Germinal center (tissue), 1 donor: ENCODE measurements at regions not wholly inside any gene's neighbourhood (a gene's known extent, or its start where the extent isn't known, plus 50 kb on each side); places are given as distances from the start of the nearest gene placed in this dataset.

Experiments used
- DNase-seq: peaks from one replicate; pipeline ENCODE4 v3.0.0; 2012; ENCODE audit warnings: mixed read lengths, low spot score

DNA sequence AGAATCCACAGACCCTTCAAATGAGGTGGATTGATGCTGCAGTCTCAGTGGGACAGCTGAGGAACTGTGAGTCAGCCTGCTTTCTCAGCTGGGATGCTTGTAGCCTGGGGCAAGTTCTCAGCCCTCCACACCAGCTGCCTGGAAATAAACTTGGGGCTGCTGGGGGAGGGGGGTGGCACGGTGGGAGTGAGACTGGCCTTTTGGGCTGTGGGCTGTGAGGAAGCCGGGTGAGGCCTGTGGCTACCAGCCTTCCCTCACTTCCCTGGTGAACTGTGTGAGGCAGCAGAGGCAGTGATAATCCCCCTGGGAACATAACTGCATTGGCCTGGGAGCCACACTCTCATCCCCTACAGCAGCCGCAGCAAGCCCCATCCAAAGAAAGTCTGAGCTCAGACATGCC lies 114.5 kb upstream of the GUCY1A1 start:
- DNase-seq, result no peak

GRCh38 chr4:155548173-155548572 lies 118.5 kb upstream of the GUCY1A1 start:
- no peak for DNase-seq

GRCh38 chr4:155546451-155546850 lies 120.2 kb upstream of the GUCY1A1 start:
- no peak for DNase-seq

GRCh38 chr4:155545456-155545855 lies 121.2 kb upstream of the GUCY1A1 start:
- DNase-seq, result no peak

DNA sequence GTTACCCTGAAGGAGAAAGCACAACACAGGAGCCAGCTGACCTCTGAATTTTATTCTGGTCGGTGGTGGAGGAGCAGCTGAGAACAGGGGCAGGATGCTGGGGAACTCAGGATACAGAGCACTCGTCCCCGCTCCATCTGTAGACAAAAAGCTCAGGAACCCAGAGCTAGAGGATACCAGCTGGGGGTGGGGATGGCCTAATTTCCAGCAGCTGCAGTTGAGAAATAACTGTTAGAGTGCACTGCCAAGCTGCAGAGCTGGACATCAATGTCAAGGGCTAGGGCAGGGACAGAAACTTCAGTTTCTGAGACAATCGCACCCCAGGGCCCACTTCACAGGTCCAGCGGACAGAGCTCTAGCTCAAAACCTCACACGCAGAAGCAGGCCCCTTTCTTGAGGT lies 122.1 kb upstream of the GUCY1A1 start:
- no peak for DNase-seq

- no peak for DNase-seq
Observed at GRCh38 chr4:155543126-155543765, 123.4 kb upstream of the GUCY1A1 start.

DNA sequence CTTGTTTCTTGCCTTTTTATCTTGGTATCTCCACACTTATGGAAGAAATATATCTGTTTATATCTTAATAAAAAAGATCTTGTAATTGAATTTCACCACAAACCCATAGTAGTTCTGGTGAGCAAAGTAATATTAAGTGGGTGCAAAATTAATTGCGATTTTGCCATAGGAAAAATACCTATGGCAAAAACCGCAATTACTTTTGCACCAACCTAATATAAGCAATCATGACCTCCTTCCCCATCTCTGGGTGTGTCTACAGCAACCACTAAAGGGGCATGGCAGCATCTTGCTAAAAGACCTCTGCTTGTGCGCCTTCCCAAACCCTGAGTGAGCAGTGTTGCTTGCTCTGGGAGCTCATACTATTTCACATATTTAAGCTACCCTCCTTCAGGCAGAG lies 124.2 kb upstream of the GUCY1A1 start:
- DNase-seq, result no peak

- no peak for DNase-seq
Observed at GRCh38 chr4:155541716-155542115, 124.9 kb upstream of the GUCY1A1 start.

DNA sequence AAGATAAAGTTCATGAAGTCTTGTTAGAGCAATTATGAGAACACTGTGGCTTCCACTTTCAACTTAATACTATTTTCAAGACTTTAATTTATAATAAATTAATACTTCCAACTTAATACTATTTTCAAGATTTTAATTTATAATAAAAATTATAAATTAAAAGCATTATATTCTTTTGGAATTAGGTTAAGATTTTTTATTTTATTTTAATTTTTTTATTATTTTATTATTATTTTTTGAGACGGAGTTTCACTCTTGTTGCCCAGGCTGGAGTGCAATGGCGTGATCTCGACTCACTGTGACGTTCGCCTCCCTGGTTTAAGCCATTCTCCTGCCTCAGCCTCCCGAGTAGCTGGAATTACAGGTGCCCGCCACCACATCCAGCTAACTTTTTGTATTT lies 126.0 kb upstream of the GUCY1A1 start:
- DNase-seq, result no peak

GRCh38 chr4:155539746-155540145 lies 126.9 kb upstream of the GUCY1A1 start:
- DNase-seq, result no peak

DNA sequence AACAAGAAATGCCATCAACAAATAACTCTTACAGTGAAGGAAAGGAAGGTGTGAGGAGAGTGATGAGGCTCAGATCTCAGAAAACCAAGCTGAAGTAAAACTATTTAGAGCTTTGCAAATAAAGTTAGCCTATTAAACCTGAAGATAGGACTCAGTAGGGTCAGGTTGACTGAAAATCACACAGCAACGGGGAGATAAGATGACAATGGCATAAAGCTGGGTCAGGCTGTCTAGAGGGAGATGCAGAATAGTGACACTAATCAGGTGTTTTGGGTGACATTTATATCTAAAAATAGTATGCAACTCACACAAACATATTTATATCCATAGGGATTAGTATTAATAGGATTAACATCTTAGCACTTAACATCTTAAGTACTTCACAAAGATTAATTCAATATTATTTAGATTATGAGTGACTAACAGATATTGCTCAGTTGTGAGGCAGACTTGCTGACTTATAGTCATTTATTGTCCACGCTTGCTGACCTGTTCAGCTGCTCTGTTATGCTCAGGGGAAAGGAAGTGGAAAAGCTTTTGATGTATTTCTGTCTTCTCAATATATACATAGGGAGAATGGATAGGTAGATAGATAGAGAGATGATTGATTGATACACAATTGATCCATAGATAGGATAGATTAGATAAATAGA lies 130.7 kb upstream of the GUCY1A1 start:
- no peak for DNase-seq

DNA sequence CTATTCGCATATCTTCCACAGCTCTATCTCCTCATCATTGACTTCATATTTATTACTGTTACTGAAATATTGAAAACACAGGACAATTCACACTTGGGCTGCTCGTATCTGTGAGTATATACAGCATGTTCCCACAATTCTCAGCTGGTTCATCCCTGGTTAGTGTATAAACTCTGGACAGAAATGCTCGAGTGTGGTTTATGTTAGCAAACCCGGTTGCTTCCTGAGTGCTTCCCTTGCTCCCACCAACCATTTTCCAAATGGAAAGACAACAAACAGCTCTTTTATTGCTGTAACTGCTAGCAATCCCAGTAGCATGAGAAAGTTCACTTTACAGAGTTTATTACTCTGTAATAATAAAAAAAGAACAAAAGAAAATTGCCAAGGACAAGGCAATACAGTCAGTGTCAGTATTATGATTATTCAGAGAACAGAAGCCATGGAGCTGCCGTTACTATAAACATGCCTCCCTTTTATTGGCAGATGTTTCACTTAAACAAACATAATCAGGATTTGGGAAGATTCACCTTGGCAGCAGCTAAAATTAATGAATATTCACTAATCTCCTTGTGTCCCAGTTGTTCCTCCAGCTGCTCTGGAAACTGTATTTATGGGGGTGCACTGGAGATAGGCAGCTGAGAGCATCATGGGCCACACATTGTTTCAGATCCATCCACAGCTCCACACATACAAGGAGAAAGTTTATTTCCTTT lies 134.1 kb upstream of the GUCY1A1 start:
- no peak for DNase-seq

DNA sequence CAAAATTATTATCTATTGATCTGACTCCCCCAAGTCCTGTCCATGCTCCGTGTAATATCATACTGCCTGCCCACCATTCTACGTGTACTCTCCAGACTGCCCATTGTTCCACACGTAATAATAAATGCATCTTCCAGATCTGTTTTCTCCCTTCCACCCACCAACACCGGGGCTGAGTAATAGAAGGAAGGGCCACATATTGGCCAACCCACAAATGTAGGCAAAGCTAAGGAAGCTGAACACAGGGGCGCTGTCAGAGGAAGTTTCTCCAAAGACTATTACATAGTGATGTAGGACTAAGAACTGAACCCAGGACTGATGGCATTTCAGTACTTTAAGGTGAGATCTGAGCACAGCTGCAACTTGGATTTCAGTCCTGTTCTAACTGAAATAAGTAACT lies 135.8 kb upstream of the GUCY1A1 start:
- no peak for DNase-seq

GRCh38 chr4:155530290-155530689 lies 136.4 kb upstream of the GUCY1A1 start:
- DNase-seq, result no peak

GRCh38 chr4:155529716-155530115 lies 136.9 kb upstream of the GUCY1A1 start:
- DNase-seq, result no peak

- no peak for DNase-seq
Observed at GRCh38 chr4:155529272-155529671, 137.4 kb upstream of the GUCY1A1 start.

GRCh38 chr4:155526452-155527169 lies 140.0 kb upstream of the GUCY1A1 start:
- DNase-seq, result no peak

DNA sequence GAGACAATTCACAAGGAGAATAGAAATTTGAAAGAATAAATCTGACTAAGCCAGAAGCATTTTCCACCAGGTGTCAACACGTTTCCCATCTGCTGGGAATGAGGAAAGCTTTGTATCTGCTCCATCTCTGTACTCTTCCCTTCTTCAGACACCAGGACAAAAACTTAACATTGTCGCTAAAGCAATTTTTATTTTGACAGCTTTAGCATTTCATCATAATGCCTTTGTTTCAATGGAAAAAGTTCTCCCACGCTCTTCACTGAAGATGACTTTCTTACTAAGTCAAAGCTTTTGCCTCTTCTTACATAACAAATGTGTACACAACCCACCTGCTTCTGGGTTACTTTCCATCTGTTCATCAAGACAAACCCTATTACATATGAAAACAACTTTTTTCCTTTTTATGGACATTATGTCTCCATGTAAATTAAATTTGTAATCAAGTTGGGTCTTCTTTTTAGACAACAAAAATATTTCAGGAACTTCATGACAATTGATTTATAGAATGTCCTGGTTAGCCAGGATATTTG lies 141.7 kb upstream of the GUCY1A1 start:
- DNase-seq, result no peak

GRCh38 chr4:155523358-155523757 lies 143.3 kb upstream of the GUCY1A1 start:
- no peak for DNase-seq

DNA sequence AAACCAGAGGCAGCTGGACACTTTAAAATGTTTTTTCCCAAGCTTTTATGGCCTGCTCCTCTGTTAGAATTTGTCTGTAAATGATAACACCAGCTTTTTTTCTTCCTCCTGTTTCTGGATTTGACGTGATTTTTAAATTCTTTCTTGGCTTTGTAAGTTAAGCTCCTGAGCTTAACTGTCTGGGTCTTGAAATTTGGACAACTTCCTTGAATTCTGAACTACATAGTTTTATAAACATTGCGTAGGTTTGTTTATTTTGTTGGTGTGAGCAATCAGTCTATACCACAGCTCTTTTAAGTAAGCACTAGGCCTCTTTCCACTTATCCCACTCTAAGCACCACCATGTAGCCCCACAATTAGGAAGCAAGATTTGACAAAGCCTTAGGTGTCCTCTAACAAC lies 144.4 kb upstream of the GUCY1A1 start:
- DNase-seq, result no peak

GRCh38 chr4:155521382-155521781 lies 144.6 kb upstream of the MAP9 start:
- DNase-seq, result no peak

DNA sequence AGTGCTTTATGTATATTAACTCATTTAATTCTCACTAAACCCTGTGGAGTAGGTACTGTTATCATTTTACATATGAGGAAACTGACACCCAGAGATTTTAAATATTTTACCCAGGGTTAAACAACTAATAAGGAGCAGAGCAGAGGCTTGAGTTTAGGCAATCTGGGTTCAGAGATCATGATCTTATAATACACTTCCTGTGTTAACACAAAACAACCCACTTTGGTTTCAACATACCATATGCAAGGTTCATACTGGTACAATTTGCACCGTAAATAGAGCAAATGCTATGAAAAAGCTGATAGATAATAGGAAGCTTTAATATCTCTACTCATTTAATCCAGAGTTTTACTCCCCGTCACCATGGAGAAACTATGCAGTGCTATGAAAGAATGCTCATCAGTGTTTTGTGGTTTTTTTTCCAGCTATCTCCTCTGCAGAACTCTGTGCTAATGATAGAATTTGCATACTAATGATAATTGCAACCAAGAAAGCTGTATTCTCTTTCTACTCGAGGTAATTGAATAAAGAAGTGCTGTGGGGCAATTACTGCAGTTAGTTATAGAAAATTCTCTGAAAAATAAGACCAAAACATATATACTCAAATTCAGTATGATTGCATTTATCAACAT lies 138.8 kb upstream of the MAP9 start:
- no peak for DNase-seq
